ENCODE measurements at regions not wholly inside any gene's neighbourhood (a gene's known extent, or its start where the extent isn't known, plus 50 kb on each side); places are given as distances from the start of the nearest gene placed in this dataset.
A peak's percentile ranks its signal among the peaks of the same experiment; 100 is the strongest.

GRCh38 chr2:196481324-196481697 lies 158.2 kb upstream of the CCDC150 start:
- ChIA-PET POLR2A (ENCODE audit: low non-redundant PET) (no interaction called here), CTCF (interaction anchor here (0.9 kb wide), 1 partner anchor 31 kb away, joined by 3 read pairs; no protein-coding TSS in a partner anchor)
- no peak for TF ChIP-seq CTCF (conservative IDR thresholded peaks at IDR 0.05; ENCODE audit: low read depth)
- H3K27ac ChIP-seq: no peak overlapping the region
- no peak for DNase-seq (ENCODE audit: low spot score)

GRCh38 chr2:196482119-196483065 lies 157.1 kb upstream of the CCDC150 start:
- DNase-seq (ENCODE audit: low spot score): peak; percentile 6
- CTCF ChIA-PET: interaction anchor here (0.7 to 1.0 kb wide), 2 partner anchors 17 to 29 kb away, joined by 3 read pairs; no protein-coding TSS in a partner anchor
- POLR2A ChIA-PET (ENCODE audit: low non-redundant PET): interaction anchor here (0.7 kb wide), 1 partner anchor 161 kb away, joined by 3 read pairs; no protein-coding TSS in a partner anchor
- no peak for TF ChIP-seq CTCF (conservative IDR thresholded peaks at IDR 0.05; ENCODE audit: low read depth)
- H3K27ac ChIP-seq: no peak overlapping the region

- POLR2A ChIA-PET (ENCODE audit: low non-redundant PET): no interaction called here
- TF ChIP-seq CTCF (conservative IDR thresholded peaks at IDR 0.05; ENCODE audit: low read depth): no peak
- CTCF ChIA-PET: interaction anchor here (0.7 kb wide), 1 partner anchor 175 kb away, joined by 3 read pairs; no protein-coding TSS in a partner anchor
- no peak for DNase-seq (ENCODE audit: low spot score)
- no peak overlapping the region for H3K27ac ChIP-seq
Measured at GRCh38 chr2:196486146-196486545, 153.4 kb upstream of the CCDC150 start.

GRCh38 chr2:196487417-196487816 lies 152.1 kb upstream of the CCDC150 start:
- ChIA-PET CTCF (no interaction called here), POLR2A (ENCODE audit: low non-redundant PET) (no interaction called here)
- DNase-seq (ENCODE audit: low spot score): no peak
- H3K27ac ChIP-seq: no peak overlapping the region
- TF ChIP-seq CTCF (conservative IDR thresholded peaks at IDR 0.05; ENCODE audit: low read depth): no peak

- TF ChIP-seq CTCF (conservative IDR thresholded peaks at IDR 0.05; ENCODE audit: low read depth): no peak
- DNase-seq (ENCODE audit: low spot score): no peak
- ChIA-PET CTCF (no interaction called here), POLR2A (ENCODE audit: low non-redundant PET) (no interaction called here)
- no peak overlapping the region for H3K27ac ChIP-seq
Measured at GRCh38 chr2:196489371-196489770, 150.1 kb upstream of the CCDC150 start.

DNA sequence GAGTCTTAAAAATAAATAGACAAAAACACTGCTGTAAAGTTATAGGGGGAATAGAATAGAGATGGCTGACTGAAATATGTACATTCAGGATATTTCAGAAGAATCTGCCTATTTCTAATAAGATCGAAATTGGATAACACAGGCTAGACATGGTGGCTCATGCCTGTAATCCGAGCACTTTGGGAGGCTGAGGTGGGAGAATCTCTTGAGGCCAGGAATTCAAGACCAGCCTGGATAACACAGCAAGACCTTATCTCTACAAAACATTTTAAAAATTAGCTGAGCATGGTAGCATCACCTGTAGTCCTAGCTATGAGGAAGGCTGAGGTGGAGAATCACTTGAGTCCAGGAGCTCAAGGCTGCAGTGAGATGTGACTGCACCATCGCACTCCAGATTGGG lies 146.6 kb upstream of the CCDC150 start:
- ChIA-PET CTCF (no interaction called here), POLR2A (ENCODE audit: low non-redundant PET) (no interaction called here)

More for the DNA sequence above, 146.6 kb upstream of the CCDC150 start:
- no peak overlapping the region for H3K27ac ChIP-seq
- DNase-seq (ENCODE audit: low spot score): no peak
- no peak for TF ChIP-seq CTCF (conservative IDR thresholded peaks at IDR 0.05; ENCODE audit: low read depth)

Measured in RWPE1 (cell line).